GM19463 (cell line): ENCODE measurements at regions not wholly inside any gene's neighbourhood (a gene's known extent, or its start where the extent isn't known, plus 50 kb on each side); places are given as distances from the start of the nearest gene placed in this dataset.
"Not testable (repeated sequence)": the region's sequence is repeated elsewhere in the genome, so short reads cannot be mapped to it uniquely, and the experiment has no call there.

Source experiments
- ATAC-seq: cut with Tn5 transposase; IDR thresholded peaks from one replicate; pipeline ENCODE4 v1.9.1; 2021; ENCODE audit warnings: mild to moderate bottlenecking, moderate library complexity; ENCODE audit not compliant: unreplicated experiment

DNA sequence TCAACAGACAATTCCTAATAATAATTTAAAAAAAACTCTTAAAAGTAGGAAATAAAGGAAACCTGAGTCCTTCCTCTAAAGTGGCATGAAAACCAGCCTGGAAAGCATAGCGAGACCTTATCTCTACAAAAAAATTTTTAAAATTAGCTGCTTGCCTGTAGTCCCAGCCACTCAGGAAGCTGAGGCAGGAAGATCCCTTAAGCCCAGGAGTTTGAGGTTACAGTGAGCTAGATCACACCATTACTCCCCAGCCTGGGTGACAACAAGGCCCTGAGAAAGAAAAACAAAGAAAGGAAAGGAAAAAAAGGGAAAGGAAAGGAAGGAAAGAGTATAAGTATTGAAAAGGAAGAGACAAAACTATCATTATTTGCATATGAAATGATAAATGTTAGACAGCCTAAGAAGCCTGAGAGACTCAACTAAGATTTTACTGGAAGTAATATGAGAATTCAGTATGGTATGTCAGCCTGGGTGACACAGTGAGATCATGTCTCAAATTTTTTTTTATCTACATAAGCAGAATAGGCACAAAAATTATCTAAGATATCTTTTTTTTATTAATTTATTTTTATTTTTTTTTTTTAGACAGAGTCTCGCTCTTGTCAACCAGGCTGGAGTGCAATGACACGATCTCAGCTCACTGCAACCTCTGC lies 113.0 kb downstream of the GOSR1 start:
- no peak for ATAC-seq

DNA sequence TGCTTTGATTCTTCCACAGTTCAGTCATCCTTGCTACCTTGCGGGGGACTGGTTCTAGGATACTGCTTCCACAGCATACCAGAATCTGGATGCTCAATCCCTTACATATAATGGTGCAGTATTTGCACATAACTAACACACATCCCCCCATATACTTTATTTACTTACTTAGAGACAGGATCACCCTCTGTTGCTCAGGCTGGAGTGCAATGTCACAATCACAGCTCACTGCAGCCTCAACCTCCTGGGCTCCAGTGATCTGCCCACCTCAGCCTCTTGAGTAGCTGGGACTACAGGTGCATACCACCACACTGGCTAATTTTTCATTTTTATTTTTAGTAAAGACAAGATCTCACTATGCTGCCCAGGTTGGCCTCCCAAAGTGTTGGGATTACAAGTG lies 112.2 kb downstream of the GOSR1 start:
- ATAC-seq: no peak

DNA sequence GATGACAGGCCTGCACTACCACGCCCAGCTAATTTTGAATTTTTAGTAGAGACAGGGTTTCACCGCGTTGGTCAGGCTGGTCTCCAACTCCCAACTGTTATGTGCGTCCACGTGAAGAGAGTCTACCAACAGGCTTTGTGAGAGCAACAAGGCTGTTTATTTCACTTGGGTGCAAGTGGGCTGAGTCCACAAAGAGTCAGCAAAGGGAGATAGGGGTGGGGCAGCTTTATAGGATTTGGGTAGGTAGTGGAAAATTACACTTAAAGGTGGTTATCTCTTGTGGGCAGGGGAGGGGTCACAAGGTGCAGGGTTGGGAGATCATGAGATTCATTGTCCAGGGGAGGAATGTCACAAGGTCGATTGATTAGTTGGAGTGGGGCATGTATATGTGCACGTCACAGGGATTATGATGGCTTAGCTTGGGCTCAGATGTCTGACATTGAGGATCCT lies 111.6 kb downstream of the GOSR1 start:
- no peak for ATAC-seq

DNA sequence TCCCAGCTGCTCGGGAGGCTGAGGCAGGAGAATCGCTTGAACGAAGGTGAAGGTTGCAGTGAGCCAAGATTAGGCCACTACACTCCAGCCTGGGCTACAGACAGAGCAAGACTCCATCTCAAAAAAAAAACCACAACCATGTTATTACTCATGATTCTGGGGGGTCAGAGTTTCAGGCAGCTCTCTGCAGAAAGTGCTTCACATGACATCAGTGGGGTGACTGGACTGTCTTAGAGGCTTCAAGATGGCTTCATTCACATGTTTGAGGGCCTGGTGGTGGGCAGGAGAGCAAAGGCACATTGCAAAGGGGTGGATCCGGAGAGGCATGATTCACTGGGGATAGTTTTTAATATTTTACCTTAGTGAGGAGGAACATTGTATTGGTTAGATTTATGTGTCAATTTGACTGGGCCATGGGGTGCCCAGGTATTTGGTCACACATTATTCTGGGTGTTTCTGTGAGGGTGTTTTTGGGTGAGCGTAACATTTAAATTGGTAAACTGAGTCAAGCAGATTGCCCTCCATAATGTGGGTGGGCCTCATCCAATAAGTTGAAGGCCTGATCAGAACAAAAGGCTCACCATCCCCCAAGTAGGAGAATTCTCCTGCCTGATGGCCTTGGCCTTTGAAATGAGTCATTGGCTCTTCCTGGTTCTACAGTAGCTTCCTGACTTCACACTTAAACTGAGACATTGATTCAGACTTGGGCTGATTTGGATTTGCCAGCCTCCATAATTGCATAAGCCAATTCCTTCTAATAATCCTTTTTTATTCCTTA lies 109.8 kb downstream of the GOSR1 start:
- ATAC-seq: no peak

DNA sequence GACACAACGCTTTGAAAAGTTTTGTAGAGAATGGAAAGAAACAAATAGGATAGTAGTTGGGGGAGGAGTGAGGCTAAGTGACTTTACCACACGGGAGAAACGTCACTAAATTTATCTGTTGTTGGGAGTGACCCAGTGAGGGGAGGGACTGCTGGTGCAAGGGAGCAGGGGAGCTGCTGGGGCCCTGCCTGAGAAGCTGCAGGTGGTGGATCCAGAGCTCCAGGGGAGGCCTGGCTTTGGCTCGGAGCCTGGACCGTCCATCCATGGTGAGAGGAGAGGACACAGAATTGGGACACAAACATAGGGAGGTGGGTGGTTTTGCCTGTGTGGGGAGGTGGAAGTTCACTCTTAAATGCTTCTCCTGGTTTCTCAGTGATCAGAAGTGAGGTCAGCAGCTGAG lies 107.6 kb downstream of the GOSR1 start:
- ATAC-seq: no peak

DNA sequence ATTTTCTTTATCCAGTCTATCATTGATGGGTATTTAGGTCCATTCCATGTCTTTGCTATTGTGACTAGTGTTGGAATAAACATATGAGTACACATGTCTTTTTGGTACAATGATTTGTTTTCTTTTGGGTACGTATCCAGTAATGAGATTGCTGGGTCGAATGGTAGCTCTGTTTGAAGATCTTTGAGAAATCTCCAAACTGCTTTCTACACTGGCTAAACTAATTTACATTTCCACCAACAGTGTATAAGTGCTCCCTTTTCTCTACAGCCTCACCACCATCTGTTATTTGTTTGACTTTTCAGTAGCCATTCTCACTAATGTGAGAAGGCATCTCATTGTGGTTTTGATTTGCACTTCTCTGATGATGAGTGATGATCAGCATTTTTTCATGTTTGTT lies 103.7 kb downstream of the GOSR1 start:
- no peak for ATAC-seq

DNA sequence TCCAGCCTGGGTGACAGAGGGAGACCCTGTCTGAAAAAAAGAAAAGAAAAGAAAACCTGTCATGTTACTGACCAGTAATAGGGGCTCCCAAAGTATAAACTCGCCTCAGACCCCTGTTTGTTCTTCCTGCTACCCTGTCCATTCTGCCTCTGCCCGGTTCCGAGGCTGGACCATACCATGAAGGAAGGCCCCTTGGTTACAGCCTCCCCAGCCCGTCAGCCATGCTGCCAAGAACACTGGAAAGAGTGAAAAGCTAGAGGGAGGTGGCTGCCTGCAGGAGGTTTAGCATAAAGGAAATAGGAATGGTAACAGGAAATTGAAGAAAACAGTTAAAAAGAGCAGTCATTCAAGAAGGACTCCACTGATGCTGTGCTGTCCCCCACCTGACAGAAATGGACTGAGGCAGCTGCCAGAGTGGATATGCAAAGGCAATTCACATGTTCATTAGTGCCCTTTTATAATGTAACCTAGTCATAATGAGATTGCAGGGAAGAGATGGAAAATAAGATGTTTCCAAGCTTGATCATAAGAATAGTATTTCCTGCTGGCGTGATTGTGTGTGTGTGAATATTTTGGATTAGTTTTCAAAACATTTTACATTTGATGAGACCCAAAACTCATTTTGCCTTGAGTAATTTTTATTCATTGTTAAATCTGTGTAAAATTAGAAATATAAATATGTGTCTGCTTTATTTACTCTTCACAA lies 102.6 kb downstream of the GOSR1 start:
- ATAC-seq: no peak

DNA sequence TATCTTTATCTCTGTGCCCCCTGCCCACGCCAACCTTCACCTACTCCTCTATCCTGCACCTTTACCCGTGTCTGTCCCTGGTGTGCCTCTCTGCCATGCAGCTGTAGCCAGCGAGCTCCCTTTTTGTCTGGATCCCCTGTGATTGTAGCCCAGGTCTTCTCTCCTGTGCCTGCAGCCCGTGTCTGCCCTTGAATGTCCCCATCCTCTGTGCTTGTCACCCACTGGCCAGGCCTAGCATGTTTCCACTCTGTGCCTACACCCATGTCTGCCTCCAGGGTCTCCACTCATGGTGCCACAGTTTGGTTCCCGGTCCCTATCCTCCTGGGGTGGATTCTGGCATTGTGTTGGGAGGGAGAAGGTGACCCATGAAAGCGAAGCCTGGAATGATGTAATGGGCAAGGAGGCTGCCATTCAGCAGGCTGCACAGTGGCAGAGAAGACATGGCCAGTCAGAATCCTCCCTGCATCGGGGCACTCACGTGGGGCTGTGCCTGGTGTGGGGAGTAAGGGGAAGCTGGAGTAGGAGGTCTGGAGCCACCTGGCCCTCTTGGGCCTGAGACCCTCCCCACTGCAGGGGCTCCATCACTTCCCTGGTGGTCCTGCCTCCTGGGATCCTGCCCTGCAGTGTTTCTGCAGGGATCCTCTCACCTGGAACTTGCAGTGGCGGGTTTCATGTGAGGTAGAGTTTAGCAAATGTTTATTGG lies 101.0 kb downstream of the GOSR1 start:
- not testable (repeated sequence) for ATAC-seq
